Stimulated activated CD4-positive, alpha-beta T cell treated with anti-CD3 and anti-CD28 coated beads, Interleukin-12 subunit alpha, Interleukin-12 subunit beta, amount 100 ng/mL, for 48 hours (primary cell): ENCODE measurements at regions not wholly inside any gene's neighbourhood (a gene's known extent, or its start where the extent isn't known, plus 50 kb on each side); places are given as distances from the start of the nearest gene placed in this dataset.

Experiments used
- DNase-seq, 3 donors: peaks; one replicate each; pipeline ENCODE4 v3.0.0-alpha.2; 2020; ENCODE audit warnings: low read depth in 2 of 3, low spot score in 1 of 3

DNA sequence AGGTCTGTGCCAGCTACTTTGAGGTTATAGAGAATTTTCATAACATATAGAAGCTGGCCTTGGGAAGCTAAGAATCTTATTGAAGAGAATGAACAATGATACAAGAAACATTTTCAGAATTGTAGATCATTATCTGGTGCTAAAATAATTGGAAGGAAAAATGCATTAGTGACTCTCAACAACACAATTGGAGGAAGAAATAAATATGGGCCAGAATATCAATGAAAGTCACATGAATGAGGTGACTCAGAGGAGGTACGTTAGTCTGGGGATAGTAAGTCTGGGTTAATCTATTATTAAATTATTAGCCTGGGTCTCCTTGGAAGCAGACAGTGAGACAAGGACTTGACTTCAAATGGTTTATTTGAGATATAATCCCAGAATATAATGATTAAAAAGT, 529.3 kb upstream of the SLIT2 start:
- DNase-seq = no peak

DNA sequence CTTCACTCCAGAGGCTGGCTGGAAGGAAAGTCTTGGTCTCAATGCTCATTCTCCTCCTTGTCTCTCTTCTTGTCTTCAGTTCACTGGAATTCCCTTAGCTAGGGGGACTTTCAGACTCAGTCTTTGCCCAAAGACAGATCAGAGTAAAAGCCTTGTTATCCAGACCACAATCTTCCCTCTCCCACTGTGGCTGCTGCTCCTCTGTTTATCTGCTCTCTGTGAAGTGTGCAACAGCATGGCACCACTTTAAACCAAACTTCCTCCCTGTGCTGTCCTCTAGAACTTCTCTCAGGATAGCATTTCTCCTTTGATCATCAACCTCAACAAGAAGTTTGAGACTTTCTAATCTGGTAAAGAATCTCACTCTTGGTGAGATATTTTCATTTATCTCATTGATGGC, 530.1 kb upstream of the SLIT2 start:
- DNase-seq = no peak

DNA sequence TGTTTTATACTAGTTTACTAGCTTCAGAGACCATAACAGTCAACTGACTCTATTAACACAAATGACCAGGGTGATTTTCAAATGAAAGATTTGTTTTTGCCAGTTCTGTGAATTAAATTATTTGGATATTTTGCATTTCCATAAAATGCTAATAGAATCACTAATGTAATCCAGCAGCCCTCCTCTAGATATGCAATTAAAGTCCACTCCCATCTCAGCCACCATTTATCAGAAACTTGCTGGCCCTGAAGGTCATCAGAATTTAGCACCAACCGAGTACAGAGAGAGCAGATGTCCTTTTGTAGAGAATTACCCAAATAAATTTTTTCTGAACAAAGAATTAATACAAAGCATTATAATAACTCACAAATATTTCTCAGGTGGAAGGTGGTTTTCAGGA, 531.1 kb upstream of the SLIT2 start:
- no peak for DNase-seq

DNA sequence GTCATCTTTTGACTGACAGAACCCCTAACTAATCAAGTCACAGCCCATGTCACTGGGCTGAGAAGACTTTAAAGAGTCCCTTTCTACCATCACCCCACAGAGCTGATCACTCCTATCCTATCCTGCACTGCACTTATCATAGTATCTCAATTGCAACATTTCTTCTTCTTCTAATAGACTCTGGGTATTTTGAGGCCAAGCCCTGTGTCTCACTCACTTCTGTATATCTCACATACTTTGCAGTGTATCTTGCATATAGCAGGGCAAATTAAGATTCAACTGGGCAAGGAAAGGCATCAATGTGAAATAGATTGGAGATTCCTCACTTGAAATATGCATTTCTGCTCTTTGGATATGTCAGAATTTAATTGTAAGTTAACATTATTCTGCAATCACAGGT, 531.5 kb upstream of the SLIT2 start:
- no peak for DNase-seq

DNA sequence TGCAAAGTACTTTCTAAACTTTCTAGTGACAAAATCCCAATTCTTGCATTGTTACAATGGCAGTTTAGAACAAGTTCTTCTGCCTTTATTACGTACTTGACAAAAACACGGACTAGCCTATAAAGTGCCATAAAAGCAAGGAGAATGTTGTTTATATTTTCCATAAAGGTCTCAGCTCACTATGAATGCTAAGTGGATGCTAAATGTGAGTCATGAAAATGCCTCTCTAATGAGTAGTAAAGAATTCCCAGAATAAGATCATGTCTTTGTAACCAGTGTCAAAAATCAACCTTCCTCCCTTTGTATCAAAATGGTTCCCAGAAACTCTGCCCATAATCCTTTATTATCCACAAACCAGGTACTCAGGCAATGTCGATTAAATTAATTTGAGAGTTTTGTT, 539.8 kb upstream of the SLIT2 start:
- DNase-seq = no peak

DNA sequence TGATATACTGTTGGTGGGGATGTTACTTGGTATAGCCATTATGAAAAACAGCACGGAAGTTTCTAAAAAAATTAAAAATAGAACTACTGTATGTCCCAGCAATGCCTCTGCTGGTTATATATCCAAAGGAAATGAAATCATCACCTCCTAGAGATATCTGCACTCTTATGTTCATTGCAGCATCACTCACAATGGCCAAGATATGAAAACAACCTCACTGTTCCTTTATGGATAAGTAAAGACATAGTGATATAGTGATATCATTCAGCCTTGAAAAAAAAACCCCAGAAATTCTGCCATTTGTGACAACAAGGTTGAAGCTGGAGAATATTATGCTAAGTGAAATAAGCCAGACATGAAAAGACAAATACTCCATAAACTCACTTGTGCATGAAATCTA, 543.8 kb upstream of the SLIT2 start:
- DNase-seq = no peak

DNA sequence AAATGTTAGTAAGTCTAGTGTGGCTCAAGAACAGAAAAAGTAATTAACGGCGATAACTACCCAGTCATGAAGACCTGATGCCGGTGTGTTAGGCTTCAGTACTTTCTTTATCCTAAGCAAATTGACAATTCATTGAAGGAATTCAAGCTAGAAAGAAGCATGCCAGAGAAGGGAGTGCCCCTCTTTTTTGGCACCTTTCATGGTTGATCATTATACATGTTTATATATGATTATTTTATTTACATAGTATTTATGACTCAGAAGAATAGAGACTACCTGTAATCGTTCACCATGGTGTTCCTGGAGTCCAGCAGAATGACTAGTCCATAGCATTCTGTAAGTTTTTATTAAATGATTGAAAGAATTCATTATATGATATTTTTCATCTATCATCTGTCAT, 548.3 kb upstream of the SLIT2 start:
- no peak for DNase-seq

DNA sequence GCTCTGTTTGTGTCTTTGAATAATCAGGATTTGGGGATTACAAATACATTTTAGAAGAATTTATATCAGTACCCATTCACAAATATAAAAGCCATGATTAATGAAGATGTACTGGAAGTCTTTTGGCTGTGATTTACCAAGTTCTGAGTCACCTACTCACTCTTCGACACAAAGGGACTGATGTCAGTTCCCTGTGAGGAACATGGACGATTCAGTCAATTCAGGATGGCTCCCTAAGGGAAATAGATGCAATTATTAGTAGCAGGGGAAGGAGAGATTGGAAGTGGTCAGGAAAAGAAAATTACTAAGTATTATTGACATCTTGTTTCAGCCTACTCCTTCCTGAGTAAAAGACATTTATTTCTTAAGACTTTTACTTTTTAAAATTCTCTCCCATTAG, 550.7 kb upstream of the SLIT2 start:
- no peak for DNase-seq

DNA sequence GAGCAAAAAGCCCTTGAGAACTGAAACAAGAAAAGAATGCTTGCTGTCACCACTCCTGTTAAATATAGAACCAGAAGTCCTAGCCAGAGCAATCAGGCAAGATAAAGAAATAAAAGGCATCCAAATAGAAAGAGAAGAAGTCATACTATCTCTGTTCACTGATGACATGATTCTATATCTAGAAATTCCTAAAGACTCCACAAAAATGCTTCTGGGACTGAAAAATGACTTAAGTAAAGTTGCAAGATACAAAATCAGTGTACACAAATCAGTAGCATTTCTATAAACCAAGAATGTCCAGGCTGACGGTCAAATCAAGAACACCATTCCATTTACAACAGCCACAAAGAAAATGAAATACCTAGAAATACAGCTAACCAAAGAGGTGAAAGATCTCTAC, 552.7 kb upstream of the SLIT2 start:
- no peak for DNase-seq

DNA sequence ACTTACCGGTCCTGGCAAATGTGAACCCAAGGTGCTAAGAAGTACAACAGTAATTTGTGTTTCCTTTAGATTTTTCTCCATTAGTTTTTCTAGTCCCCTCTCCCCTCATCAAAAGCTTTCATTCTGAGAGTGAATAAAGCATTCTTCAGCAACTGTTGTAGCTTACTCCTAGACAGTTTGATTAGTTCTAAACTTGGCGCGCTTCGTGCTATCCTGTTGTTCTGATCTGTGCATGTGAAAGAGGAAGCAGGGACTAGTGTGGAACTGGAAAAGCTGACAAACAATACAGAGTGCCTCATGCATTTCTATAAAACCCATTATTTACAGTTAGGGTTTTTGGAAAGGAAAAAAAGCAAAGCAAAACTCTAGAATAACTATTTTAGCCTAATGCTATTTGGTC, 556.9 kb upstream of the SLIT2 start:
- no peak for DNase-seq

DNA sequence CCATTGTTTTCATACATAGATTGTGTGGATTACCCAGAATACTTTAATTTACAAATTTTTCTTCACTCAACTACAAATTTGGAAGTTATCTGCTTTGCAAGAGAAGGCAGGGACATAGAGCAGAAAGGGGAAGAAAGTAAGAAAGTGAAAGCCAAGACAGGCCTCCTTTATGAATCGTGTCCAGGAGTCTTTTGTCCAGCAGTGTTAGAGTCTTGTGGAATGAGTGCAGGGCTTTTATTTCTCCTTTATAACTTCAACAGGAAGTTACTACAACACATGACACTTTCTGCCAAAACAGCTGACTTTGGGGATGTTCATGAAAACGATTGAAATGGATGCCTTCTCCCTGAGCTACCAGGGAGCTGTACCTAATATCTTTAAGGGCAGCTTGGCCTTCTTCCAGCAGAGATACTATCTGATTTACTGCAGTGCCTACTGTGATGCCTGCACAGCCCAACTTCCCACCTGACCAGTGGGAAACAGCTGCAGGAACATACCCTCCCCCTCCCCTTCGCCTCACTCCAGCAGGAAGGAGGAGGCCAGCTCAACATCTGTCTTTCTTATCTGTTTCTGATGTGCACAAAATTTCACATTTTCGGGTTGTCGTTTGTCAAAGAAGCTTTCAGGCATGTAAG, 557.7 kb upstream of the SLIT2 start:
- no peak for DNase-seq

DNA sequence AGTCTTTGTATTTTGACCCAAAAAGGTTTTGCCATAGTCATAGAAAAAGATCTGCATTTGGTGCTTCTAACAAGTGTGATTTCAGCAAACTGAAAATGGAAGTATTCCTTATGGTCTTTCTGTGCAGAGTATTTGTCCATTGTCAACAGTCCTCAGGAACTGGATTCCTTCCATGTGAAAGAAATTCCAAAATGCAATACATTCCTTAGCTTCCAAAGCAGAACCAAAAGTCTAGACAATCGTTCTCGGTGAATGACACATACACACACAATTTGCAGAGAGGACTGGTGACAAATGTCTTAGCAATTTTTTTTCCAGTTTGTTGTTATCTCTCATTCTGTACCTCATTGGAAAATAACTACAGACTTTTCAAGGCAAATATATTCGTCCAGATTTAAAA, 562.2 kb upstream of the SLIT2 start:
- DNase-seq = no peak

DNA sequence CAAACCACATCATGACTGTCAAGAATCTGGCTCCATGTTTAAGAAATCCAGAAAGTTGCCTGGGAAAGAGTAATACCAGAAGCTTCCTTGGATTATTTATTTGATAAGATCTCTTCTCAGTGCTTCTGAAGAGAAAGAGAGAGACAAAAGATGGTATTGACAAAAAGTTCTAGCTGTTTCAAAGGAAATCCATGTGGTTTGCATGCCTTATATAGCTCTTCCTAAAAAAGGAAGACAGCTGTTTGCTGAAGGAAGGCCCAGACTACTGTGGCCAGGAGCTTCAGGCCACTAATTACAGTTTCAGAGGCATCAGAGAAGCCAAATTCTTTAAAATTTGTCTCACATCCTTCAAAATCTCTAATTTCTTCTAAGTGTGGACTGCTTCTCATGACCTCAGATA, 565.2 kb upstream of the SLIT2 start:
- DNase-seq = no peak

DNA sequence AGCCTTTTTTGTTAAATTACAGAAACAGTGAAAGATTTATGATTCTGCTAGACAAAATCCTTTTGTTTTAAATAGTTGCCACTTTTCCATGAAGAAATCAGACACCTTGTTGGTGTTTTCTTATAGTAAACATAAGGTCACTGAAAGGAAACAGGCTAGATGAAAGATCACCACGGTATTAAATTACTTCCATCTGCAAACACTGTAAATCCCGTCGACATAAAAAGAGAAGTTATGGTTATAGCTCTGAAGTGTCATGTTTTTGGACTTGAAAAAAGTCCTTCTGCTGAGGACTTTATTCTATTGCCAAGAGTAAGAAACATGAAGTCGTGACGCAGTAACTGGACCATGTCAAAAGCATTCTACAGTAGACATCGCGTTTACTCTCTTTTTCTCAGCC, 567.6 kb upstream of the SLIT2 start:
- no peak for DNase-seq

DNA sequence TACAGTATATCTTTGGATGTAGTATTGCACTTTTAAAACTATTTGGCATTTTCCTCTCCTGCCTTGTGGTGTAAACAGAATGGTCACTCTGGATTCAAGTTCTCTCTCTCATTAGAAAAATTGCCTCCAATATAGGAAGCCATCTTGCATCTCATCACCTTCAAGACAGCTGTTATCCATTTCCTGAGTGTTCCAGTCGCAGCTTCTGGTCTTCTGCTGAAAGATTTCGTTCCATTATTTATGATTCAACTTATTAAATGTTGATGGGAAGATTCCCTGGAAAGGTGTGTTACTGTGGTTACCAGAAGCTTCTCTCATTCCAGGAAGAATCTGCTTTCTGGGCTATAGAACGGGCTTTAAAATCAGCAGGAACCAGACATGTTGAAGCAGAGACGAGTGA, 568.3 kb upstream of the SLIT2 start:
- DNase-seq = no peak

DNA sequence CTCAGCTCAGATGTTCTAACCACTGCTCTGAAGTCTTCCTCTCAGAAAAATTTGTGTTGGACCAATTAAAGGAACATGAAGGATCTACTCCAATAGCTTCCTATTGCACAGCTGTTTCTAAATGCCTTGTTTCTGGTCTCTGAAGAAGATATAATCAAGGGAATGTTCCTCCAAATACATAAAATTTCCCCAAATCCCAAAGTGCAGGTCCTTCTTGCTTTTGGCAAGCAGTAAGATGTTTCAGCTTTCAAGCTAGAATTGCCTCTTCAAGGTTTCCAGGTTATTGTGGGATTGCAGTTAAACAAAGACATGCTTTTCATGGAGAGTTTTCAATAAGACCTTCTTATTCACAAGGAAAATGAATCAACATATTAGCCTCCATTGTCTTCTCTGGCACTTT, 574.5 kb upstream of the SLIT2 start:
- no peak for DNase-seq

DNA sequence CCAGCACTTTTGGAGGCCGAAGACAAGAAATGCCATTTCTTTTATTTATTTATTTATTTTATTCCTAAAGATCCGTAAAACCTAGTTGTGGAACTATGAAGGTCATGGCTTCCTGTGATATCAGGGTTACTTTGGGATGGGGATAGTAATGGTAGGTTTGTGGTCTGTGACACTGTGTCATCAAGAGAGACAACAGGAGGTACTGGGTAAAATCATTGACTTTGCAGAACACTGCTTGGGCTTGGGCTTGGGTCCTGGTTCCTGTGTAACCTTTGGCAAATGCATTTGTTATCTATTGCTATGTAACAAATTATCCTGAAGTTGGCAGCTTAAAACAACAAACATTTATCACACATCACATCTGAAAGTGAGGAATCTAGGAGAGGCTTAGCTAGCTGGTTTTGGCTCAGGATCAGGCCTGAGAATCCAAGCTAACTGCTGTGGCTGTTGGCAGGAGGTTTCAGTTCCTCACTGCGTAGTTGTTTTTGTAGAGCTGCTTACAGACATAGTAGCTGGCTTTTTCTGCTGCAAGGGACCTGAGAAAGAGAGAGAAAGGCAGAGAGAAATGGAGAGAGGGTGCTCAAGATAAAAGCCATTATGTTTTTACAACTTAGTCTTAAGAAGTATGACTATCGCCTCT, 576.4 kb upstream of the SLIT2 start:
- DNase-seq = no peak

DNA sequence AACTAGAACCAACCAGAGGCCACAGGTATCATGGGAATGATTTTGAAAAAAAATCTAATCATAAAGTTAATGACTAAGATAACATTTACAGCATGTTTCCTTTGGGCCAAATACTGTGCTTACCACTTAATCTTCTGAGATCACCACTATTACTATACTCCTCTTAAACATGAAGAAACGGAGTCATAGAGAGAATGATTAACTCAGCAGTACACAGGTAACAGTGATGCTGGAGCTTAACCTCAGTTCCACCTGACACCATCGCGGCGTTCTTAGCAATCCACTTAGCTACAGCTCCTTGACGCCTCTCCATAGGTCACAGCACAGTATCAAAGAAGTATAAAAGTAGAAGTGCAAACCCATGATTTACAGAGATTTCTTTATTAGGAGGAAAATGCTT, 592.6 kb upstream of the SLIT2 start:
- DNase-seq = no peak

DNA sequence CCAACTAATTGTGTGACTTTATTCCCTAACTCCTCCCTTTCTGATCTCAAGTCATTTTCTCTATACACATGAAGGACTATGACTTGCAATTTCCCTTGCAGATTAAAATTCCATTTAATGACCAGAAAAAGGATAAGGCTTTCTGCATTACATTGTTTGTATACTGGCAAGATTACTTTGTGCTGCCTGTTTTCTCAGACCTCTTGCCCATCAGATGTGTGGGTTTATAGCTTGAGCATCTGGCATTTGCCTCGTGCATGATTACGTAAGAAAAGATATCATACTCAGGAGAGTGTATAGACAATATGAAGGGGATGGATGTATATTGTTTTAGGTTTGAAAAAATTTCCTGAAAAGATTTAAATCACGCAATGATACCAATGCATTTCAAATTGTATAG, 593.8 kb upstream of the SLIT2 start:
- DNase-seq = no peak

DNA sequence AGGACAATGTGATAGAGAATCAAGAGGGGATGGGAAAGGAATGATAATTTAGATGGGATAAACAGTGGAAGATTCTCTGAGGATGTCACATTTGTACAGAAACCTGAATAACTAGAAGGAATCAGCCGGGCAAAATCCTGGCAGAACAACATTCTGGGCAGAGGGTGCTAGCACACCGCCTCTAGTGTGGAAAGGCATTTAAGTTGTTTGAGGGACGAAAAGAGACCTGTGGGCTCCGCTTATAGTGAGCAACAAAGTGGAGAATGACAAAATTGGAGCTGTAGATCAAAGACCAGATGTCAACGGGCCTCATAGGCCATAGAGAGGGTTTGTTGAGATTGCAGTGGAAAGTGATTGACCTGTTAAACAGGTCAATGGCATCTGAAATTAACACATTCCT, 596.0 kb upstream of the SLIT2 start:
- no peak for DNase-seq

DNA sequence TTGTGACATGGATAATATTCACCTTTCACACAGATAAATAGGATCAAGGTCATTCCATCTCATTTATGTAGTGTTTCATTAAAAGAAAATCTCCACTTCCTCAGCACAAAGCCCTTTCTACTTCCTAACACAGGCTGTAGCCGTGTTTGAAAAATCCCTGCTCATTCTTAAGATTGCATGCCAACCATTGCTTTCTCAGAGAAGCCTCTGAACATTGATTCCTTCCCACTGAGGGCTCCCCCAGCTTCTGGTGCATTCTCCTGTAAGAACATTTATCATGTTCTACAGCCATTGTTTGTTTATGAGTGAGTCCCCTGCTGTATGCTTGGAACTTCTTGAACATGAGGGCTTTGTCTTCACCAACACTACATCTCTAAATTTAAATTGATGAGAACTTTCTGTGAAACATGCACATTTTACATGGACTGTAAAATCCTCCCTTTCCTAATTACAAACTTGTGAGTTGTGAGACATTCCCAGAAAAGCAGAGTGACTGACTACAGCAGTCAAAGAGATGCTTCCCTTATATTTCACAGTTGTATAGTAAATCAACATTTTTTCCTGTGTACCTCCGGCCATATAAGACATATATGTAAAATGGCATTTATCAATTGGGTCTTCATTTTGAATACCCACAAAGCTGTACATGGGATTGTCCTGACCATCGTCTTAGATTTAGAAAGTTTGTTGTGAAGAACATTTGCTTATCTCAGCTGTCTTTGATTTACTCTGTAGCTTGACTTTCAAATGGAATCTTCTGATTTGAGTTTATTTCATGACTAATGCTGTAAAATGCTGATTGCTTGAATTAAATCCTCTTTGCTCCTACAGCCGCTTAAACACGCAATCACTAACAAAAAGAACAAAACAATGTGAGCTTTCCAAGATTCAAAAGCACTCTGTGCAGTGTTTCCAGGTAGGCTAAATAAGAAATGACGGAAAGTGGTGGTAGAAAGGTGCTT, 600.5 kb upstream of the SLIT2 start:
- DNase-seq = no peak

DNA sequence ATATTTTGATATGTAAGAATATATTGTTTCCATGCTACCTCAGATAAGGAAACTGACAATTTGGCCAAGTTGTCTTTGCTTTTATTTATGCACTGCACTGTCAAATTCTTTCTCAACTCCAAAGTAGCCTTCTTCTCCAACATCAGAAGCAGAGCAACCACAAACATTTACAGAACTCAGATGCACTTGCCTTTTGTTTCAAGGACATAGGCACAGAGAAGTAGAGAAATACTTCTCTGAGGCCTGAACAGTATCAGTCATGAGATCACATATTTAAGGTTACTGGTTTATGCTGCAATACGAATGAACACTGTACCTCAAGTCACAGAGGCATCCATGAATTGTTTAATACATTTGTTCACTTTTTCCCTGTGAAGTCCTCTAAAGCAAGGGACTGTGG, 606.1 kb upstream of the SLIT2 start:
- DNase-seq = no peak
